ENCODE measurements at regions not wholly inside any gene's neighbourhood (a gene's known extent, or its start where the extent isn't known, plus 50 kb on each side); places are given as distances from the start of the nearest gene placed in this dataset.

- H3K4me3 ChIP-seq (replicated peaks; ENCODE audit: low read depth, low read length): no peak overlapping the region
- DNase-seq (ENCODE audit: low read depth): peak; percentile 24
- no peak for TF ChIP-seq CTCF (IDR thresholded peaks at IDR 0.05; ENCODE audit: low read length, missing control alignments)
Observed at GRCh38 chr6:48736501-48737206, 625.7 kb upstream of the PTCHD4 start.

- TF ChIP-seq CTCF (IDR thresholded peaks at IDR 0.05; ENCODE audit: low read length, missing control alignments): no peak
- DNase-seq (ENCODE audit: low read depth): no peak
Observed at GRCh38 chr6:48735846-48736245, 624.8 kb upstream of the PTCHD4 start.

DNA sequence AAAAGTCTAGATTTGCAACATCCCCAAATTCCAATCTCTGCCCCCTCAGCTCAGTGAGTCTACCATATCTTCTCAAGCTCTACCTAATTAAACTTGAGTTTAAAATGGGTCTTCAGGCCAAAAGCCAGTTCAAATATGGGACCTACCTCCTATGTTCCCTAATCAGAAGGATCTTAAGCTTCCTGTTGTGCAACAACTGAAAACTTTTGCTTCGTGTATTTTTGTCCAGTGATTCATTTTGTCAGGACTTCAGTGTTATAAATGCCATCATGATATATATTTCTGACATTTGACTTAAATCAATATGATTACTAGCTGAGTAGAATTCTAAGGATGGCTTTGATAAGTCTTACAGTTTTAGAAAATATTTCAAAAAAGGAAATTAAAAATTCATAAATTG, 622.6 kb upstream of the PTCHD4 start:
- no peak for TF ChIP-seq CTCF (IDR thresholded peaks at IDR 0.05; ENCODE audit: low read length, missing control alignments)
- no peak for DNase-seq (ENCODE audit: low read depth)
- H3K4me3 ChIP-seq (replicated peaks; ENCODE audit: low read depth, low read length): no peak overlapping the region

More at GRCh38 chr6:48735846-48736245, 624.8 kb upstream of the PTCHD4 start:
- H3K4me3 ChIP-seq (replicated peaks; ENCODE audit: low read depth, low read length): no peak overlapping the region

DNA sequence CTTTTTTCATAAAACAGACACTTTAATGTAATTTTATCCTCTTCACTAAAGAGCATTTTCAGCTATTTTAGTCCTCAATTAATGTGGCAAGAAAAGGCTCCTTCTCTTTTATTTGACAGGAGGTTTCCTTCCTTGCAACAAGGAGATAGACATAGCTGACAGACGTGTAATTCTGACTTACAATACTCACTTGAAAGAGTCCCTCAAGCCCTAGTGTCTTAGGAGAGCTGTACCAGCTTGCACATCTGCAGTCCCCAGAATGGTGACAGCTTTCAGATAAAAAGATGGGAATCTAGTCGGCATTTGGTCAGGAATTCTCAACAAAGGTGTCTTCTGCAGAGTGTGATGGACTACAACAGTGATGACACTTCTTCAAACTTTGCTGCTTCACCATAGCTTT, 603.7 kb upstream of the PTCHD4 start:
- TF ChIP-seq CTCF (IDR thresholded peaks at IDR 0.05; ENCODE audit: low read length, missing control alignments): no peak
- DNase-seq (ENCODE audit: low read depth): no peak
- H3K4me3 ChIP-seq (replicated peaks; ENCODE audit: low read depth, low read length): no peak overlapping the region

DNA sequence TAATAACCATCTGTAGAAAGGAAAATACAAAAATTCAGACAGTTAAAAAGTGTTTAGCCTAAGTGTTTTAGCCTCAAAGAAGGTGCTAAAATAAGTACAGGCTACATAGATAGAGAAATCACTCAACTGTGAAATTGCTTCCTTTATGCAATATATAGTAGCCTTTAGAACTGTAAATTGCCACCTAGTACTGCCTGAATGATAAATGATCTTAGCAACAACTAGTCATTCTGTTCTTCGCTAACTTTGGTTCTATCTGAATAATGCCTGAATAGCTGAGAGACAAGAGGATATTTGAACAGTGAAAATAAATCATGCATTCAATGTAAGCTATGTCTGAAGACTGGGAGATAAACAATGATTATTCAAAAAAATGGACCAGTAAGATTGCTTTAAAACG, 603.3 kb upstream of the PTCHD4 start:
- no peak for DNase-seq (ENCODE audit: low read depth)
- TF ChIP-seq CTCF (IDR thresholded peaks at IDR 0.05; ENCODE audit: low read length, missing control alignments): no peak
- no peak overlapping the region for H3K4me3 ChIP-seq (replicated peaks; ENCODE audit: low read depth, low read length)

- TF ChIP-seq CTCF (IDR thresholded peaks at IDR 0.05; ENCODE audit: low read length, missing control alignments): no peak
- DNase-seq (ENCODE audit: low read depth): no peak
- H3K4me3 ChIP-seq (replicated peaks; ENCODE audit: low read depth, low read length): no peak overlapping the region
Observed at GRCh38 chr6:48713612-48714011, 602.6 kb upstream of the PTCHD4 start.

- H3K4me3 ChIP-seq (replicated peaks; ENCODE audit: low read depth, low read length): no peak overlapping the region
- DNase-seq (ENCODE audit: low read depth): no peak
- no peak for TF ChIP-seq CTCF (IDR thresholded peaks at IDR 0.05; ENCODE audit: low read length, missing control alignments)
Observed at GRCh38 chr6:48706310-48706709, 595.3 kb upstream of the PTCHD4 start.
